ENCODE measurements at regions not wholly inside any gene's neighbourhood (a gene's known extent, or its start where the extent isn't known, plus 50 kb on each side); places are given as distances from the start of the nearest gene placed in this dataset.

DNA sequence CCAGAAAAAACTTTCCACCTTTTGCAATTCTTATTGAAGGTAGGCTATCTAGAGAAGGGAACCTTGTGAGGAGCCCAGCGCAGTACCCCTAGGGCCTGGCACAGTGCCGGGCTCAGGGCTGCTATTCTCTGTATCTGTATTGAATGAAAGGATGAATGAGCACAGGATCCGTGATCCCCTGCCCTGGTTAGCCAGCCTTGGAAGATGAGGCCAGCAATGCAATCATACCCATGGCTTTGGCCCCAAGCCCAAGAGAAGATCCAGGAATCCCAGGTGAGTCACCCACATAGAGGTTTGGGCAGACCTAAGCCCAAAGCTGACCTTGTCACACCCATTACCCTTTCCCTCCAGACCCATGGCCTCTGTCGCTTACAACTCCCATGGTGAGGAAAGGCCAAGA lies 92.5 kb upstream of the CD82 start:
- Histone ChIP-seq H3K9me3 (ENCODE audit: low read length) (no peaks in the 10 kb centered on the region), H3K4me2 (ENCODE audit: low read depth, low read length) (no peak overlapping the region), H3K36me3 (replicated peaks in 1 of 2; ENCODE audit: control insufficient read depth in 1 of 2, insufficient read depth in 2 of 2, low read length in 2 of 2) (no peaks in the 10 kb centered on the region), H3K4me3 (replicated peaks in 1 of 3; ENCODE audit: insufficient read depth in 1 of 3, low read depth in 2 of 3, low read length in 3 of 3) (no peak overlapping the region), H3K4me1 (ENCODE audit: insufficient read depth, low read length) (no peaks in the 10 kb centered on the region), H4K20me1 (ENCODE audit: insufficient read depth, low read length) (no peaks in the 10 kb centered on the region), H3K79me2 (ENCODE audit: insufficient read depth, low read length) (no peaks in the 10 kb centered on the region), H3K27me3 (ENCODE audit: control insufficient read depth in 1 of 2, insufficient read depth in 2 of 2, low read length in 2 of 2) (peaks cover 0 to 18% of the 10 kb centered on the region in 2 experiments; a peak in 2 of 5 replicates), H2AFZ (ENCODE audit: low read length) (no peak overlapping the region), H3K27ac (ENCODE audit: extremely low read length, insufficient read depth, low read length) (no peak overlapping the region), H3K9ac (ENCODE audit: insufficient read depth, low read depth, low read length) (no peak overlapping the region)
- DNase-seq (ENCODE audit: low spot score) (no peak), ATAC-seq (no peak), FAIRE-seq (no peak)
- ChIA-PET CTCF (ENCODE audit: low intra/inter-chr PET ratio, low total read pairs) (no interaction called here), POLR2A (no interaction called here)
- WGBS (ENCODE audit: low lambda C conversion rate), result 0% methylated on average over 2 of the region's 4 CpGs
- no TSS peak for BruUV-seq (replicated peaks)
- in situ Hi-C loops (cut with HindIII; ENCODE audit: extremely low pct_ligation_motif_present, low pct_unique_long_range_greater_than_20kb), result no loop called here
- TF ChIP-seq DMAP1 (CRISPR knock-in tag; IDR thresholded peaks at IDR 0.05) (no peak), ZNF34 (CRISPR knock-in tag; IDR thresholded peaks at IDR 0.05; ENCODE audit: borderline replicate concordance) (no peak), RFX1 (IDR thresholded peaks at IDR 0.05) (no peak), ZC3H4 (CRISPR knock-in tag; IDR thresholded peaks at IDR 0.05; ENCODE audit: borderline replicate concordance) (no peak), ZNF468 (CRISPR knock-in tag; IDR thresholded peaks at IDR 0.05) (no peak)
- intact Hi-C loops (cut with micrococcal nuclease; ENCODE audit: unreplicated experiment), result no loop called here

DNA sequence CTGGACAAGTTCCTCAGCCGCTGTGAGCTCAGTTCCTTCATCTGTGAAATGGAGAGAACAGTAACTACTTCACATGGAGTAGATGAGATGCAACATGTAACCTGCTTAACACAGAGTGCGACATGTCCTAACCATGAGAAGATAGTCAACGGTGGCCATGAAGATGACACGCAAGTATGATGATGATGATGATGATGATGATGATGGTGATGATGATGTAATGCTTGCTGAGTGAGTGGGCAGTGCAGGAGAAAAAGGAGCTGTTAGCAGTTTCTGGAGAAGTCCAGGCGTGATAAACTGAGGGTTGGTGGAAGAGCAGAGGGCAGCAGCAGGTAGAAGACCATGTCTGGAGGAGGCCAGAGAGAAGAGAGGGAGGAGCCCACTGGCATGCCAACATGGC lies 90.8 kb upstream of the CD82 start:
- Histone ChIP-seq H3K27ac (ENCODE audit: extremely low read length, insufficient read depth, low read length) (no peak overlapping the region), H3K27me3 (ENCODE audit: control insufficient read depth in 1 of 2, insufficient read depth in 2 of 2, low read length in 2 of 2) (peaks cover 0 to 18% of the 10 kb centered on the region in 2 experiments; a peak in 2 of 5 replicates), H3K4me1 (ENCODE audit: insufficient read depth, low read length) (no peaks in the 10 kb centered on the region), H3K9ac (ENCODE audit: insufficient read depth, low read depth, low read length) (no peak overlapping the region), H3K9me3 (ENCODE audit: low read length) (no peaks in the 10 kb centered on the region), H4K20me1 (ENCODE audit: insufficient read depth, low read length) (no peaks in the 10 kb centered on the region), H3K4me3 (replicated peaks in 1 of 3; ENCODE audit: insufficient read depth in 1 of 3, low read depth in 2 of 3, low read length in 3 of 3) (no peak overlapping the region), H3K79me2 (ENCODE audit: insufficient read depth, low read length) (no peaks in the 10 kb centered on the region), H3K4me2 (ENCODE audit: low read depth, low read length) (no peak overlapping the region), H2AFZ (ENCODE audit: low read length) (no peak overlapping the region), H3K36me3 (replicated peaks in 1 of 2; ENCODE audit: control insufficient read depth in 1 of 2, insufficient read depth in 2 of 2, low read length in 2 of 2) (no peaks in the 10 kb centered on the region)
- in situ Hi-C loops (cut with HindIII; ENCODE audit: extremely low pct_ligation_motif_present, low pct_unique_long_range_greater_than_20kb) (no loop called here), intact Hi-C loops (cut with micrococcal nuclease; ENCODE audit: unreplicated experiment) (no loop called here)
- ChIA-PET CTCF (ENCODE audit: low intra/inter-chr PET ratio, low total read pairs) (no interaction called here), POLR2A (no interaction called here)
- DNase-seq (ENCODE audit: low spot score) (no peak), FAIRE-seq (no peak), ATAC-seq (no peak)
- 35% methylated on average over 5 of the region's 5 CpGs for WGBS (ENCODE audit: low lambda C conversion rate)
- BruUV-seq (replicated peaks), result no TSS peak
- TF ChIP-seq CREB1 (IDR thresholded peaks at IDR 0.05), result peak; percentile 92
- no peak for TF ChIP-seq CREB1 (CRISPR knock-in tag; IDR thresholded peaks at IDR 0.05)
- TF ChIP-seq HNRNPUL1 (IDR thresholded peaks at IDR 0.05; ENCODE audit: low read depth, low read length), result no peak
- peak; percentile 91 for TF ChIP-seq ATF7 (IDR thresholded peaks at IDR 0.05)
- no peak for TF ChIP-seq ATF7 (CRISPR knock-in tag; IDR thresholded peaks at IDR 0.05)
